NCI-H2196 treated with DMSO at 0.1 percent for 48 hours (cell line): ENCODE measurements at regions not wholly inside any gene's neighbourhood (a gene's known extent, or its start where the extent isn't known, plus 50 kb on each side); places are given as distances from the start of the nearest gene placed in this dataset.

Experiments used
- DNase-seq: peaks from one replicate; lab custom pipeline; 2025; ENCODE audit not compliant: unreplicated experiment; lab: John Stamatoyannopoulos, UW

DNA sequence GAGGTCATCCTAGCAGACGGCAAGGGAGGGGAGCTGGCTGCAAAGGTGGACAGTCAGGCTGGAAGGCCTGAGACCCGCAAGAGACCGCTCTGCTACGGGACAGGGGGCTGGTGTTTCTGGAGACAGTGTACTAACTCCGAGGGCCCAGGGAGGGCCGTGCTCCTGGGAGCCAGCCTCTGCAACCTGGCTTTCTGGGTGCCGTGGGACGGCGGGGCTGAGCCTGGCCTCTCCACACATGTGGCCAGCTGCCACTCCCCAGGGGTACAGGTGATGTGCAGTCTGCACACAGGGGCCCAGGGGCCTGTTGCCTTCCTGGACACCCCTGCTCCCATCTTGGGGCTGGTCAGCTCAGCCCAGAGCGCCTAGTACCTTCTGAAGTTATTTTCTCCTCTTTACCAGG is 92.2 kb downstream of the MRPL36 start:
- no peak for DNase-seq

DNA sequence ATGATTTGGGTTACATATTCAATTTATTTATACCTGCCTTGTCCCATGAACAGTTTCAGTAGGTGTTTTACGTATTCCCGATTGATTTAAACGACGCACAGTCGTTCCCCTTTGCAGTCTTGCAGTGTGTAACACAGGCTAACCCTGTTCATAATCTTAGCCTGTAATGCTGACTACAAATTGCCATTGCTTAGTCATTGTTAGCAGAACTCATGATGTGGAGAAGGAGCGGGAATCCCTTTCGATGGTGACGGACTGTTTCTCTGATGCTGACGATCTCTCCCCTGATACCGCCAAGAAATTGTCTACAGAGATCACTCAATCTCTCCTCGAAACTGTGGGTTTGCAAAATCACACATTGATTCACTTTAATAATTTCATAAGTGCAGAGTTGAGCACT is 93.2 kb downstream of the MRPL36 start:
- DNase-seq, result no peak

DNA sequence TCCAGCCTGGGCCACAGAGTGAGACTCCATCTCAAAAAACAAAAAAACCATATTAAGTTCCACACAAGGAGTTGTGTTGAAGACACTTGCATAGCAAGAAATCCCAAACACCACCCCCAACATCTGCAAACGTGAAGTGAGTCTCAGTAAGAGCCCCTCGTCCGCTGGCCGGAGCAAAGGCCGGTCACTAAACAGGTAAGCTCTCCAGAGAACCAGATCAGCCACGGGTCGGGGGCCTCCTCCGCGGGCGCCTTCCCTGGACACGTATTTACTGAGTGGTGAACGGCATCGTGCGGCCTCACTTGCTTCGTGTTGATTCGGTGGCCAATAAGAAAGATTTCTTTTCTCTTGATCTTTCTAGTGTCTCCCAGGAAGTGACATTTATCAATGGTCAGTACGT is 93.6 kb downstream of the MRPL36 start:
- no peak for DNase-seq

DNA sequence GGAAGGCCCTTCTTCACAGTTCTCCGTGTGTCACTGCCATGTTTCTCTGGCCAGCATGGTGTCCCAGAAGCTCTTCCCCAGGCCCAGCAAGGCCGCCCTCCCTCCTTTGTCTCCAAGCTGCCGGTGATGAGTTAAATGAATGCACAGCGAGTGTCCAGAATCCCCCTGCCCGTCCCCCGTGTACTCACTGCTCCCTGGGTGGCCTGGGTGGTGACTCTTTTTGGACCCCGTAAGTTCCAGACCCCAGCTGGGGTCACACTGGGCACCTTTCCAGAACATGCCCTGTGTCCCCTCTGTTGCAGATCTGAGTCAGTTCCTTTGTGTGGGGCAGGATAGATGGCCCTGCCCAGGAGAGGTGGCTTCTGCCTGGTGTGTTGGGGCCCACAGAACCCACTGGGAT is 95.0 kb downstream of the MRPL36 start:
- DNase-seq, result no peak

DNA sequence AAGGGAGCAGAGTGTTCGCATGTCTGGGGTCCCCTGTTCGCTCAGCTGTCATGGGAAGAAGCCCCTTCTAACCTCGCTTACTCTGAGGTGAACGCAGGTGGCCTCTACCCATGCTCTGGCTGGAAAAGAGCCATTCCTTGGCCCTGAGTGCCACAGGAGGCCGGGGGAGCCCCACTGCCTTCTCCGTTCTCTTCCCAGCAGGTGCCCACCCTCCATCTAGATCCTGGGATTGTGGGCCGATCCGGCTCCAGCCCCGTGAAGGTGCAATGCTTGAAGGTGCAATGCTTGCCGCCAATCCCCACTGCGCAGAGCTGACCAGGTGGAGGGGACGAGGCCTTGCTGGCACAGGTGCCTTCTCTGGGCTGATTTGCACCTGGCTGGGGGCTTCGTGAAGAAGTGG is 95.4 kb downstream of the MRPL36 start:
- no peak for DNase-seq

DNA sequence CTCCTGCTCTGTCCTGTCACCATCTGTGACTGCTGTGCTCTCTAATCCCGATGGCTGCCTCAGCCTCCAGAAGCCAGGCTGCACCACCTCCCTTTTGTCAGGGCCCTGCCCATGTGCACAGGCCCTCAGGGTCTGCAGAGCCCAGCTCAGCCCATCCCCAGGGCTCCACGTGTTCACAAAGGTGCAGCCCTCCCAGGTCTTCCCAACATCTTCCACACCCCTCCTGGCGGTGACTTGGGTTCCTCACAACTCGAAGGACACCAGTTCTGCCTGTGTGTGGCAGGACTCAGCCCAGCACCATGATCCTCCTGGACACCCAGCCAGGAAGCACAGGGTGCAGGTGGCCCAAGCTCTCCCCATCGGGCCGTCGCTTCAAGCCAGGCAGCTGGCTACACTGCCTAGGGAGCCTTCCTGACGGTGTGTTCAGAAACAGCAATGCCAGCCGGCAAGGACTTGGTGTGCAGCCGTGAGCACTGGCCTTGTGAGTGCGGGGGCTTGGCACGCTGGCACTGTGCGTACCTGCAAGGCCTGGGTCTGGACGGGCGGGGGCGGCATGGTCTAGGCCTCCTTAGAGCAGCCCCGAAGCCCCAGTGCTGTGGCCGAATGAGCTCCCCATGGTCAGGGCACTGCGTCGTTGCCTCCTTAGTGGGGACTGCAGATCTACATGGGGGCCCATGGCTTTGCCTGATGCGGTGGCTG is 96.1 kb downstream of the MRPL36 start:
- DNase-seq, result no peak

DNA sequence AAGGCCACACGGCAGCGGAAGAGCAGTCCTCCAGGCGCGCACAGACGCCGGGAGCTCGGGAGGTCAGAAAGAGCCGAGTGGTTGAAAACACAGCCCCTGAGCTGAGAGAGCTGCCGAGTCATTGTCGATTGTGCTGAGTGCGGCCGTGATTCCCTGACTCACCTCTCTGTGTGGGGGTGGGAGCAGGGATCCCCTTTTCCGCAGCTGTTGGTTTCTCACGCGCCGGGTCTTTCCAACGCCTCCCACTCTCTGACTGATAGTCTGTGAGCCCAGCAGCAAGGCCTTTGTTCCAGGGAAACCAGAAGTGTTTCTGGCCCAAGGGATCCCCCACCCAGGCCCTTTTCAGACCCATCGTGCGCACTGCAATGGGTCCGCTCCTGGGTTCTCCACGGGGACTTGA is 97.3 kb downstream of the MRPL36 start:
- no peak for DNase-seq

DNA sequence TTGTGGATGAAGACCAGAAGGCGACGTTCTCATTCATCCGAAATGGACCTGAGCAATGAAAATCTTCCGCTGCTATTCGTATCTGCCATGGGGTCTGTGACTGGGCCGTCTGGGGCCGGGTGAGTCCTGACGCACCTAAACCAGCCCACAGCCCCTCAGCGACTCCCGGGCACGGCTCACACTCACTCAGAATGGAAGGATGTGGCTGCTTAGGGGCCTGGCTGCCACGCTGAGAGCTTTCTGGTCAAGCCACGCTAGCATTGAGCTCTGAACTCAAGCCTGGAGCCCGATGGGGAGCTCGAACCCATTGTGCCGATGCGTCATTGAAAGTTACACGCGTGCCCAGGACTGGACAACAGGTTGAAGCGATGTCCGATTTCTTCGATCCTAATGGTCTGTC is 97.8 kb downstream of the MRPL36 start:
- no peak for DNase-seq

DNA sequence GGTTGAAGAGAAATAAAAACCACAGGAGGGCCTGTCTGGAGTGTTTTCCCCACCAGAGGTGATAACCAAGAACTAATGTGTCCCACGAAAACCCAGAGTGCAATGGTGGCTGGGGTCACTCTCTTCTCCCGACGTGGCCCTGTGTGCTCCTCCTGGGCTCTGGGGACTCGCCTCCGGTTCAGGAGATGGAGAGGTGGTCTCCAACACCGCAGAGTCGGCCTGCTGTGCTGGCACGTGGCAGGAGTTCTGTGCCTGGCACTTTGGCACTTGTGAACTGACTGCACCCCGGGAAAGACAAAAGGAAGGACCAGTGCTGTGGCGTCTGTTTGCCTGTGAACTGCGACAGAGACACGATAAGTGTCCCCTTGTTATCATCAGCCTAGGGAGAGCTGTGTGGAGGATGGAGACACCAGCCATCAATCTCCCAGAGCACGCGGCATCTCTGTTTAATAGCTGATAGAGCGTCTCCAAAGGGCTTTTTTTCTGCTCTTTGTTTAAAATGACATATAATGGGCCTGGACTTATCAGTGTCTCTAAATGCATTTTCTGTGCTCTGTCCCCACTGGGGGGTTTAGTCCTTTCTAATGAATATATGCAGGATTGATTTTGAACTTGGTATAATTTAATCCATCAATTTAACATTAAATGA is 98.3 kb downstream of the MRPL36 start:
- no peak for DNase-seq

DNA sequence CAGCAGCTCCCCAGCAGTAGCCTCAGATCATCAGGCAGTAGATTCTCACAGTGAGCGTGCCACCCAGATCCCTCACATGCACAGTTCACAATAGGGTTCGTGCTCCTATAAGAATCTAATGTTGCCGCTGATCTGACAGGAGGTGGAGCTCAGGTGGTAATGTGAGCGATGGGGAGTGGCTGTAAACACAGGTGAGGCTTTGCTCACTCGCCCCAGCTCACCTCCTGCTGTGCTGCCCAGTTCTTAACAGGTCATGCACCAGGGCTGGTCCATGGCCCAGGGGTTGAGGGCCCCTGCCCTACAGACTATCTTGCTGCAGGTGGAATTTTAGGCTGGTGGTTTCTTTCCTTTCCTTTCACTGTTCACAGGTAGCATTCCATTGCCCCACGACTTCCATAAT is 100.2 kb downstream of the MRPL36 start:
- DNase-seq, result no peak

DNA sequence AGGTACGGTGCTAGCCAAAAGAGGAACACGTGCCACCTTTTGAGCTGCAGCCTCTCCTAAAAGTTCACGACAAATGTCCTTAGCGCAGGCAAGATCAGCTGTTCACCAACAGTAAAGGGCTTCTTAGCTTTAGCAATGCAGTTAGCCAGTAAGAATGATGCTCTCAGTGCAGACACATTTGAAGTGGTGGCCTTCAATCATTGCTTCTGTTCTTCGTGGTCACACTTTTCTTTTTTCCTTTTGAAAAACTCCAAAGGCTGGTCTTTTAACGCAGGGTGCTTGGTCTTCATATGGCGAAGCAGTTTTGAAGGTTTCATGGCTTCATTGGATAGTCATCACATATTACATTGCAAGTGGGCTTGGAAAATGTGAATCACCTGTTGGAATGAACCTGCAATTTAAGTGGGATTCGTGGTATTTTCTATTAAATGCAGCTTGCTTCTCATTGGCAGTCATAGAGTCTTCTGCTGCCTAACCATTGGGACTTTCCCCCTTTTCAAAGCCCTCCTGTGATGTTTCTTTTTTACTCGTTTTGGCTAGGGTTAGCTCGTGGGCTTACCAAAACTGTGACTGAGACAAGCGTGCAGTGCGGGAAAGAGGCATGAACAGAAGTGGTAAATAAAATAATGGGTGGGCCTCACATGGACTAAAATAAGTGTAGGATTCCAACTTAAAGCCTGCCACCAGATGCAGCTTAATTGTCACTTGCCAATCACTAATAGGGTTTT is 100.9 kb downstream of the MRPL36 start:
- no peak for DNase-seq

DNA sequence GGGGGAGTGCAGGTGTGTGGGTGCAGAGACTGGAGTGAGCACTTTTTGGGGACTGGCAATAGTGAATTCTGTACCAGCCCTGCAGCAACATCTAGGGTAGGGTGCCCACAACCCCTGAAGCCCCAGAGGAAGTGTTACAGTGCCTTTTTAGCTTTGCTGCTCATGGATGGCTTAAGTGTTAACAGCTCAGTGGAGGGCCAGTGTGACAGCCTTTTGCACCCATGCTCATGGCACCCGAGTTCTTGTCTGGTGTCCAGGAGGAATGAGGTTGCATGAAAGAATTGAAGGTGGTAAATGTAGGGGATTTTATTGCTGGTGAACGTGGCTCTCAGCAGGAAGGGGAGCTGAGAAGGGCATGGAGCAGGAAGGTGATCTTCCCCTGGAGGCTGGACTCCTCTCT is 107.3 kb downstream of the MRPL36 start:
- DNase-seq, result no peak

DNA sequence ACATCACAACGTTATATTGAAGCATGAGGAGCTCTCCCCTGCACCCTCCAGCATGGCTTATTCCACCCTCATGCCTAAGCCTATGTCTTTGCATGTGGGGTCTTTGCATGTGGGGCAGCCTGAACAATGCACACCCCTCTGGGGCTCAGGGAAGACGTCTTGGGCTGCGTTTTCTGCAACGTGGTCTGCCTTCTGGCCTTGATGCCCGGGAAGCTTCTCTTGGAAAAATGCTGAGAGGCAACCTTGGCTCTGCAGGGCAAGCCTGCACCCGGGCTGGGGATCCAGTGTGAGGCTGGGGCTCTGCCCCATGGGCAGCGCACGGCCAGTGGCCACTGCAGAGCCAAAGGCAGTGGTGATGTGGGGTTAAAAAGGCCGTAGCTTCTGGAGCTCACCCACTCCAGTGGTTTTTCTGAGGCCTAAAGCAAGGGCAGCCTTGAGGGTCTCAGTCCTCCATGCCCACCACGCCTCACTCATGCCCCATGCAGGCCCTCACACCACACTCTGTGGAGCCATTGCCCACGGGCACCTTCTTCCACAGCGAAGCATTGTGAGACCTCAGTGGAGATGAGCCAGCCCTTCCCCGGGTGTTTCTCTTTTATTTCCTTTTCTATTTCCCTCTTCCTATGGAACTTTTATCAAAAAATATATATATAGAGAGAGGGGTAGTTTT is 112.2 kb downstream of the MRPL36 start:
- DNase-seq, result no peak

DNA sequence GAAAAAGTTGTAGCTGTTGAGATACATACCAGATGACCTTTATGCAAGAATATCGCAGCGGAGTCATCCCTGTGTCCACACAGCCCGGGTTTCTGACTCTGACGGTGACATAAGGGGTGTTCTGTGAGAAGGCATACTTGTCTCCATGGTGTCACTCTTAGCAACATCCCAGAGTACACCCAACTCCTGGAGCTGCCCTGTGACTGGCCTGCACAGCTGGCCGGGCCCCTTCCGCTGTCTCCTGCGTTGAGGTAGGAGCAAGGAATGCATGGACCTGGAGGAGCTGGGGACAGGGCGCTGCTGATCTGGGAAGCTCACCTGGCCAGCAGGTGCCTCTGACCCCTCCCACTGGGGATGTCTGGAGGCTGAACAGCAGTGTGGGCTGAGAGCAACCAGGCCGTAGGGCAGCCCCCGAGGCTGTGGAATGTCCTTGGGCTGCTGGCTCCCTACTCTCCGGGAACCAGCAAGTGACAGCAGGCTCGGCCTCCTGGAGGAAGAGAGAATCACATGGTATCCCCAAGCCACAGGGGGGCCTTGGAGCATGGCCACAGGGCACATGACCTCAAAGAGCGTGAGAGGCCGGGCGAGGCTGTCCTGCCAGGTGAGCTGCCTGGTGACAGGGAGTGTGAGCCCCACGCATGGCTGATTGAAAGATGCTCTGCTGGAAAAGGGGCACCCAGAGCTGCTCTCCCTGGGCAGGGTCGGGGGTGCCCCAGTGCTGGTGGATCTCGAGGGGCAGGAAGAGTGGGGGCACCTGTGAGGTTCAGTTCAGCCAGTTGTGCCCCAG is 113.4 kb downstream of the MRPL36 start:
- no peak for DNase-seq

DNA sequence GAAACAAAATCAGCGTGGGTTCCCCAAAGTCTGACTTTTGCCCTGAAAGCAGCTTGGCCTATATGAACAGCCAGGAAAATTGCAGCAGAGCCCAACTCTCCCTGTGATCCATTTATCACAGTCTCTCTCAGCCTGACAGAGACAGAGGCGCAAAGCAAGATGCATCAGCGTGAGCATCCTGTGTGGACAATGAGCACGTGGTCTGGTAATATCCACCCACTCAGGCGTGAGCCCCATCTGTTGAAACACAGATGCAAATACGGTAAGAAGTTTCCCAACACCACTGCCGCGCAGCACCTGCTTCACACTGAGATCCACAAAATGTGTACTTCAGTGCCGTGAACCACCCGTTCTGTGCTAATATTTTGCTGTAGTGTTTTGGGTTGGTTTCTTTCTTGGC is 114.6 kb downstream of the MRPL36 start:
- DNase-seq, result no peak

DNA sequence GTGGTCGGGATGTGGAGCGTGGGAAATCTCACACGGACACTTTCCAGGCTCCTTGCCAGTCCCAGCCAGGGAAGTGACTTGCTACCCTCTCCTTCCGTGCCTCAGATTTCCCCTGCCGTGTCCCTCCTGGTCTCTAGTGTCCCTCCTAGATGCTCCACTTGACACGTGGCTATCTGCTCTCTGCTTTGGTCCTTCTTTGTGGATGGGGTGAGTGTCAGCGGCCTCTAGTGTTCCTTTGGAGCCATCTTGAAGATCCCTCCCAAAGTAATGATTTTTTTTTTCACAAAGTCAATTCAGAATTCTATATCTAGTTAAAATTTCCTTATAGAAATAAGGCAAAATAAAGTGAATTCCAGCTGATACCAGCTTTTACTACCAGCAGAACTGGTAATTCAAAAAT is 117.7 kb downstream of the MRPL36 start:
- no peak for DNase-seq

DNA sequence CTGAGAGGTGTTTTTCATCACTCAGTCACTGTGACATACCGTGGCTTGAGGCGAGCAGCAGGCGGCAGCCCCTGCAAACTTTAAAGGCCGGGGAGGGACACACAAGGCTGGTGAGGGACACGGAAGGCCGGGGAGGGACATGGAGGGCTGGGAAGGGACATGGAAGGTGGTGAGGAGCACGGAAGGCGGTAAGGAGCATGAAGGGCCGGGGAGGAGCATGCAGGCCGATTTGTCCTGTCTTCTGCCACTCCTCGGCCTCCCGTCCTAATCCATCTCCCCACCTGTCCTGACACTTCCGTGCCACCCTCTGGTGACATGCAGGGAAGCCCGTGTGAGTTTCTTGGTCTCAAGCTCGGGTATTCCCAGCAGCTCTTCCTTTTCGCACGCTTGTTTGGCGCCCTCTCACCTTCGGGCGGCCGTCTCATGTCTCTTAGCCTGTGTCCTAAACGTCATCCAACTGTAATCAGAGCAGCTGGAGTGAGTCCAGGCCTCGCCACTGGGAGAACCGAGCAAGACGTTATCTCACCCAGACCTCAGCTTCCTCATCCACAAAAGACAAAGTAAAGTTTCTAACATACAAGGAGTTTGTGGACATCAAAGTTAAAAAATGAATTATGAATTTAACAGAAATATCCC is 126.5 kb downstream of the MRPL36 start:
- no peak for DNase-seq

DNA sequence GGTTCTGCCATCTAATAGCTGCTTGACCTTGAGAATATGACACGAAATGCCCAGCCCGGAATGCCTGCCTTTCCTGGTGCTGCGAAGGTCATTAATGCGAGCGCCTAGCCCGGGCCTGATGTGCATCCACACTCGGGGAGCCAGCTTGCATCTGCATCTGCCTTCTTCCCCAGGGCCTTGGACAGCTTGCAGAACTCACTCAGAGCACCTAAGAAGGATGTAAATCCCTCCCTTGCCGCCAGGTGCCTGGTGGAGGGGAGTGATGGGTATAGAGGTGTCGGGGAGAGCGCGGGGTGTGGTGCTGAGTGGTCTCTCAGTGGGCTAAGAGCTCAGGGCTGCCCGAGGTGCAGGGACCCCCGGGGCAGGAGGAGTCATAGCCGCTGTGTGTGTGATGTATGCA is 127.2 kb downstream of the MRPL36 start:
- no peak for DNase-seq

DNA sequence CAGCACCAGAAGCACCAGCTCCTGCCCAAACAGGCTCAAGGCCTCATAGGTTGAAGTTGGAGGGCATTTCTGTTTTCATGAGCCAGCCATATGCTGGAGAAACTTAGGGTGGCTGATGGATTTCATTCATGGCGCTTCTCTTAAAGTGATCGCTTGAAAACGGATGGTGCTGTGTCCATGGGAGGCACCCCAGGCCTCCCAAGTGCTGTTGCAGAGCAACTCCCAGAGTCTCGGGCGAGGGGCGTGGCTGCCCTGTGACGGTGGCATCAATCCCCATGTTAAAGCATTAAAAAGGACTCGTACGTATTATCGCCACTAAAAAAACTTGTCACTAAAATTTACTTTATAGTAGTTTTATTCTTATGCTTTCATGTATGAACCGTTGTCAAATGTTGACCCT is 128.3 kb downstream of the MRPL36 start:
- no peak for DNase-seq

DNA sequence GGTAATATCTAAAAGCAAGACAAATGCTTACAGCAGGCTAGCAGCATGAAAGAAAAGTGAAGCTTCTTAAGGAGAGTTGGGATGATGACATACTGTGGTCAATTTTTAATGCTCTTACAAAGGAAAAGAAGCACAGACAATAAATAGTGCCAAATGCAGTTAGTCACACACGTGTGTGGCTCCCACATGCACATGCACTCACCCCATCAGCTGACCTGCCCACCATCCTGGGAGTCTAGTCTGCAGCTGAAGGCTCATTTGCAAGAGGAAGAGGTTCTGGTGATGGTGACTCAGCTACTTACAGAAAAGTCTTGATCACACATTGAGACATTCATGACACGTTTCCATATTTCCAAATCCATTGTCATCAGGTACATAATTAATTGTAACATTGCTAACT is 129.3 kb downstream of the MRPL36 start:
- DNase-seq, result no peak
